HEK293T (cell line): ENCODE measurements at regions not wholly inside any gene's neighbourhood (a gene's known extent, or its start where the extent isn't known, plus 50 kb on each side); places are given as distances from the start of the nearest gene placed in this dataset.

Experiments
- CTCF ChIA-PET: fragments of 350-600 bp; formaldehyde crosslinking; extraction: SDS; loops from one replicate; lab custom pipeline; 2021; ENCODE audit warnings: antibody characterized with exemption, inconsistent platforms; lab: Yijun Ruan, JAX
- POLR2A ChIA-PET: fragments of 350-600 bp; formaldehyde crosslinking; extraction: SDS; loops from one replicate; lab custom pipeline; 2020; ENCODE audit warnings: antibody characterized with exemption, inconsistent platforms; lab: Yijun Ruan, JAX
- DNase-seq: peaks from one replicate; pipeline ENCODE4 v3.0.0; 2012; ENCODE audit warnings: mixed read lengths; ENCODE audit errors: extremely low spot score
- ARNT ChIP-seq: fragments of 450-650 bp; IDR thresholded peaks from 2 replicates; pipeline ENCODE4 v1.6.1; 2017; ENCODE audit warnings: mild to moderate bottlenecking
- BHLHE40 ChIP-seq: fragments of 450-650 bp; IDR thresholded peaks from 2 replicates; pipeline ENCODE4 v1.6.1; 2016; ENCODE audit warnings: mild to moderate bottlenecking, moderate library complexity, borderline replicate concordance
- CTBP1 ChIP-seq: fragments of 450-650 bp; IDR thresholded peaks from 2 replicates; pipeline ENCODE4 v1.6.1; 2016; ENCODE audit warnings: borderline replicate concordance
- ELF4 ChIP-seq: fragments of 450-650 bp; IDR thresholded peaks from 2 replicates; pipeline ENCODE4 v1.6.1; 2017; ENCODE audit warnings: antibody characterized with exemption
- FOXA1 ChIP-seq: fragments of 450-650 bp; IDR thresholded peaks from 2 replicates; pipeline ENCODE4 v1.6.1; 2016; ENCODE audit warnings: mild to moderate bottlenecking
- FOXK2 ChIP-seq: fragments of 450-650 bp; IDR thresholded peaks from 2 replicates; pipeline ENCODE4 v1.6.1; 2016; ENCODE audit warnings: mild to moderate bottlenecking
- FOXM1 ChIP-seq: fragments of 450-650 bp; IDR thresholded peaks from 2 replicates; pipeline ENCODE4 v1.6.1; 2017; ENCODE audit warnings: mild to moderate bottlenecking, borderline replicate concordance
- HDGF ChIP-seq: fragments of 450-650 bp; IDR thresholded peaks from 2 replicates; pipeline ENCODE4 v1.6.1; 2017; ENCODE audit warnings: antibody characterized with exemption, borderline replicate concordance
- L3MBTL2 ChIP-seq: fragments of 450-650 bp; conservative IDR thresholded peaks from 2 replicates; pipeline ENCODE4 v1.6.1; 2016; ENCODE audit warnings: mild to moderate bottlenecking
- LEF1 ChIP-seq: fragments of 450-650 bp; IDR thresholded peaks from 2 replicates; pipeline ENCODE4 v1.6.1; 2017; ENCODE audit warnings: mild to moderate bottlenecking, borderline replicate concordance
- NFRKB ChIP-seq: fragments of 450-650 bp; IDR thresholded peaks from 2 replicates; pipeline ENCODE4 v1.6.1; 2016; ENCODE audit warnings: mild to moderate bottlenecking, moderate library complexity
- SP1 ChIP-seq: fragments of 450-650 bp; IDR thresholded peaks from 2 replicates; pipeline ENCODE4 v1.6.1; 2017
- SUZ12 ChIP-seq: fragments of 450-650 bp; IDR thresholded peaks from 2 replicates; pipeline ENCODE4 v1.6.1; 2016; ENCODE audit warnings: mild to moderate bottlenecking
- TARDBP ChIP-seq: fragments of 450-650 bp; IDR thresholded peaks from 2 replicates; pipeline ENCODE4 v1.6.1; 2016
- ZNF384 ChIP-seq: fragments of 450-650 bp; IDR thresholded peaks from 2 replicates; pipeline ENCODE4 v1.6.1; 2016
- TF ChIP-seq, protein P1 (sequence below): fragments of 450-650 bp; IDR thresholded peaks from 2 replicates; pipeline ENCODE4 v1.6.1; 2016

DNA sequence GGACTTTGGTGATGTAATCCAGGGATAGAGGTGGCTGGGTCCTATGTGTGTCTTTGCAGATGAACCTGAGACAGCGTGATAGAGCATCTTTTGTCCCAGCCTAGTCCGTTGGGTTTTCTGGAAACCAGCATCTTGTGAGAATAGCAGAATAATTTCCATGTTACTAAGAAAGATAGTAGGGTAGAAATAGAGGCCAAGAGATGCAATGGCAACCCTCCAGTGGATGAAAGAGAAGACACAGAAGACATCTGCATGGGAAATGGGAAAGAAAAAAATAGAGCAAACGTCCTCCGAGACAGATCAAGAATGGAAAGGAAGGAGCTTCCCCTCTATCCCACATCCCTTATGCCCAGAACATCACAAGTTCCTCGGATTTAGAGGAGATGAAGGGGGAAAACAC lies 409.3 kb upstream of the TMEM132C start:
- no peak for DNase-seq
- ChIA-PET POLR2A (no interaction called here), CTCF (no interaction called here)
- no peak for TF ChIP-seq NFRKB
- no peak for TF ChIP-seq SUZ12
- TF ChIP-seq ZNF384, result no peak
- TF ChIP-seq BHLHE40, result no peak
- no peak for TF ChIP-seq CTBP1
- no peak for TF ChIP-seq TARDBP
- no peak for TF ChIP-seq HDGF
- no peak for TF ChIP-seq LEF1
- TF ChIP-seq, protein P1, sequence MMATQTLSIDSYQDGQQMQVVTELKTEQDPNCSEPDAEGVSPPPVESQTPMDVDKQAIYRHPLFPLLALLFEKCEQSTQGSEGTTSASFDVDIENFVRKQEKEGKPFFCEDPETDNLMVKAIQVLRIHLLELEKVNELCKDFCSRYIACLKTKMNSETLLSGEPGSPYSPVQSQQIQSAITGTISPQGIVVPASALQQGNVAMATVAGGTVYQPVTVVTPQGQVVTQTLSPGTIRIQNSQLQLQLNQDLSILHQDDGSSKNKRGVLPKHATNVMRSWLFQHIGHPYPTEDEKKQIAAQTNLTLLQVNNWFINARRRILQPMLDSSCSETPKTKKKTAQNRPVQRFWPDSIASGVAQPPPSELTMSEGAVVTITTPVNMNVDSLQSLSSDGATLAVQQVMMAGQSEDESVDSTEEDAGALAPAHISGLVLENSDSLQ, result no peak
- no peak for TF ChIP-seq ELF4

GRCh38 chr12:127860536-127860935 lies 406.4 kb upstream of the TMEM132C start:
- no peak for TF ChIP-seq SP1
- no peak for TF ChIP-seq TARDBP
- no peak for TF ChIP-seq L3MBTL2
- no peak for TF ChIP-seq FOXK2
- TF ChIP-seq FOXM1, result no peak
- no peak for TF ChIP-seq HDGF
- POLR2A ChIA-PET, result no interaction called here
- no peak for DNase-seq
- CTCF ChIA-PET, result no interaction called here

- POLR2A ChIA-PET, result no interaction called here
- CTCF ChIA-PET, result no interaction called here
- no peak for DNase-seq
- TF ChIP-seq BHLHE40 (no peak), FOXK2 (no peak), CTBP1 (no peak), ARNT (no peak), LEF1 (no peak), SP1 (no peak), FOXA1 (no peak), NFRKB (no peak), SUZ12 (no peak), ZNF384 (no peak), FOXM1 (no peak), TARDBP (no peak), ELF4 (no peak), L3MBTL2 (no peak), HDGF (no peak)
- TF ChIP-seq, protein P1, result no peak
Observed at GRCh38 chr12:127861406-127861805, 405.6 kb upstream of the TMEM132C start.

GRCh38 chr12:127873306-127873705 lies 393.7 kb upstream of the TMEM132C start:
- TF ChIP-seq FOXA1, result no peak
- no peak for TF ChIP-seq LEF1
- no peak for TF ChIP-seq BHLHE40
- TF ChIP-seq SP1, result no peak
- TF ChIP-seq L3MBTL2, result no peak
- TF ChIP-seq ELF4, result no peak
- TF ChIP-seq, protein P1, result no peak
- TF ChIP-seq CTBP1, result no peak
- no peak for TF ChIP-seq ZNF384
- no peak for TF ChIP-seq FOXM1
- TF ChIP-seq FOXK2, result no peak
- TF ChIP-seq SUZ12, result no peak
- TF ChIP-seq ARNT, result no peak
- TF ChIP-seq HDGF, result no peak
- no peak for TF ChIP-seq NFRKB
- DNase-seq, result no peak
- CTCF ChIA-PET, result no interaction called here
- POLR2A ChIA-PET, result no interaction called here

DNA sequence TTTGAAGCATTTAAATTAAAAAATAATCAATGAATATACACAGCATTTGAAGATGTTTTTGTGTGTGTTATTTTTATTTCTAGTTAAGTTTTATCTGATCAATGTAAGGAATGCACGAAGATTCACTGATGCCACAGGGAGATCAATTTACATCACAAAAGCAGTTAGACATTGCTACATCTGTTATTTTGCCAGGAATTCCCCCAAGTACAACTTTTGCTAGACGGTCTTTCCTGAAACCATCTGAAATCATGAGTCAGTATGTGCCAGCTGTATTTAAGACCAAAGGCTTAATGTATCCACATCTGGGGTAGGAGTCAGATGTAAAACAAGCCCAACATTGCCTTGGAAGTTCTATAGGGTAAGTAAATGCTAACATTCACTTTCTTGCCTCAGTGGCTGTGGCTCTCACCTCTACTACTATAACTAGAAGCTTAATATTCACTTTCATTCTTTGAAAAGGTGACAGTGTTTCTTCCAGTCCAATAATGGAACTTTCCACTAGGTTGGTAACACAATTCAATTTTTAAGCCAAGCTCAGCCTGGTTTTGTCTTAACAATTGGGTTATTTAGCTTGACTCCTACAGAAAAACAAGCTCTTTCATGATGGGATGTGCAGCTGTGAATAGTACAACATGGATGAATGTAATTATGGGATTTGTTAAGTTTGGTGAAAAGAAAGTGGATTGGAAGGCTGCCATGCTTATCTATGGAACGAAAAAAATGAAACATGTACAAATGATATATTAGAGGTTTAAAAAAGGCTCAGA lies 385.4 kb upstream of the TMEM132C start:
- no peak for DNase-seq
- CTCF ChIA-PET, result no interaction called here
- TF ChIP-seq FOXA1 (no peak), SP1 (no peak), ARNT (no peak), CTBP1 (no peak), ZNF384 (no peak), BHLHE40 (no peak), FOXM1 (no peak)
- TF ChIP-seq, protein P1, result no peak
- POLR2A ChIA-PET, result no interaction called here

DNA sequence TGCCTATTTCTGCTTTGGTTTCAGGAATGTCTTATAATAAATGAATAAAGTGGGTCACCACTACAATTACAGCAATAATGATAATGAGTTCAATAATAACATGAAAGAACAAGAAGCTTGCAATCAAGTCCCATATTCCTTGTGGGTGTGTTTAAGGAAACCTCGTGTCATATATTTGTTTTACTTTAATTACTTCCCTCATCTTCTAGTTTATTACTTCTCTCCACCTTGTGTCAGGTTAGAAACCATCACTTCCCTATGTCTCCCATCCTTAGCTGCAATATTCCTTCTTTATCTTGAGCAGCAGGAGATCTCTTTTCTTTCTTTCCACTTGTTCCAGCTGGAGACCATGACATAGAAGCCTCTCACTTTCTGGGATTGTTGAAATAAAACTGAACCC lies 384.0 kb upstream of the TMEM132C start:
- CTCF ChIA-PET, result no interaction called here
- DNase-seq, result no peak
- TF ChIP-seq SP1, result no peak
- no peak for TF ChIP-seq NFRKB
- no peak for TF ChIP-seq FOXK2
- TF ChIP-seq FOXM1, result no peak
- no peak for TF ChIP-seq L3MBTL2
- no peak for TF ChIP-seq HDGF
- TF ChIP-seq FOXA1, result no peak
- TF ChIP-seq ARNT, result no peak
- TF ChIP-seq, protein P1, result no peak
- no peak for TF ChIP-seq CTBP1
- no peak for TF ChIP-seq TARDBP
- TF ChIP-seq SUZ12, result no peak
- TF ChIP-seq ZNF384, result no peak
- POLR2A ChIA-PET, result no interaction called here
